MCF 10A (cell line): ENCODE measurements at regions not wholly inside any gene's neighbourhood (a gene's known extent, or its start where the extent isn't known, plus 50 kb on each side); places are given as distances from the start of the nearest gene placed in this dataset.

Source experiments
- BruUV-seq: library from RNA; stranded (reverse); fragments of 400-500 nt; replicated peaks from 2 replicates; lab custom pipeline; 2021; lab: Mats Ljungman, UMichigan
- CTCF ChIA-PET: fragments of 300-600 bp; sonication (Branson Sonifier 250); formaldehyde crosslinking; extraction: SDS; loops from one replicate; lab custom pipeline; 2021; ENCODE audit warnings: antibody characterized with exemption, inconsistent platforms; lab: Yijun Ruan, JAX
- POLR2A ChIA-PET: fragments of 300-600, 350-650 bp; sonication (Branson Sonifier 250); formaldehyde crosslinking; extraction: SDS; loops from one replicate; lab custom pipeline; 2020; ENCODE audit warnings: antibody characterized with exemption, inconsistent platforms; lab: Yijun Ruan, JAX
- DNase-seq: peaks from one replicate; pipeline ENCODE4 v3.0.0-alpha.2; 2018; ENCODE audit not compliant: unreplicated experiment
- H3K27ac Mint-ChIP-seq: one replicate; pipeline ENCODE4 v1.8.0; 2022; ENCODE audit warnings: mild to moderate bottlenecking, low read depth, mixed read lengths; ENCODE audit not compliant: unreplicated experiment
- H3K27me3 Mint-ChIP-seq: one replicate; pipeline ENCODE4 v1.8.0; 2022; ENCODE audit warnings: mixed read lengths; ENCODE audit not compliant: insufficient read depth, unreplicated experiment
- H3K36me3 Mint-ChIP-seq: one replicate; pipeline ENCODE4 v1.8.0; 2022; ENCODE audit warnings: mild to moderate bottlenecking, moderate library complexity, mixed read lengths; ENCODE audit not compliant: insufficient read depth, unreplicated experiment
- H3K4me1 Mint-ChIP-seq: one replicate; pipeline ENCODE4 v1.8.0; 2022; ENCODE audit warnings: mixed read lengths; ENCODE audit not compliant: insufficient read depth, unreplicated experiment
- H3K4me3 Mint-ChIP-seq: one replicate; pipeline ENCODE4 v1.8.0; 2022; ENCODE audit warnings: mild to moderate bottlenecking, moderate library complexity, mixed read lengths; ENCODE audit not compliant: unreplicated experiment
- H3K9me3 Mint-ChIP-seq: one replicate; pipeline ENCODE4 v1.8.0; 2022; ENCODE audit warnings: mixed read lengths; ENCODE audit not compliant: unreplicated experiment
- CTCF ChIP-seq: fragments of 200-600 bp; IDR thresholded peaks from one replicate; pipeline ENCODE4 v1.8.0; 2022; ENCODE audit warnings: antibody characterized with exemption, mild to moderate bottlenecking; ENCODE audit not compliant: unreplicated experiment
- intact Hi-C: fragments of 100-400 bp; cut with micrococcal nuclease; formaldehyde crosslinking; loops from 2 replicates; pipeline ENCODE4 v1.14.1; 2022

- no peak for DNase-seq
- TF ChIP-seq CTCF: no peak
- H3K9me3 Mint-ChIP-seq: no peaks in the 10 kb centered on the region
- H3K4me3 Mint-ChIP-seq: no peak overlapping the region
- no peaks in the 10 kb centered on the region for H3K27me3 Mint-ChIP-seq
- ChIA-PET CTCF (no interaction called here), POLR2A (no interaction called here)
- no peak overlapping the region for H3K27ac Mint-ChIP-seq
- intact Hi-C loops: no loop called here
- no peaks in the 10 kb centered on the region for H3K36me3 Mint-ChIP-seq
- no peaks in the 10 kb centered on the region for H3K4me1 Mint-ChIP-seq
- no TSS peak for BruUV-seq
These were observed 155.4 kb downstream of the MED10 start for GRCh38 chr5:6222899-6223298.

GRCh38 chr5:6222121-6222520 lies 156.2 kb downstream of the MED10 start:
- H3K27ac Mint-ChIP-seq: no peak overlapping the region
- H3K4me3 Mint-ChIP-seq: no peak overlapping the region
- POLR2A ChIA-PET: no interaction called here
- TF ChIP-seq CTCF: no peak
- no peaks in the 10 kb centered on the region for H3K4me1 Mint-ChIP-seq
- no TSS peak for BruUV-seq
- H3K9me3 Mint-ChIP-seq: no peaks in the 10 kb centered on the region
- CTCF ChIA-PET: interaction anchor here (0.6 kb wide), 1 partner anchor 106 kb away, joined by 5 read pairs; no protein-coding TSS in a partner anchor
- DNase-seq: no peak
- no peaks in the 10 kb centered on the region for H3K27me3 Mint-ChIP-seq
- H3K36me3 Mint-ChIP-seq: no peaks in the 10 kb centered on the region
- intact Hi-C loops: no loop called here

GRCh38 chr5:6221141-6221626 lies 157.2 kb downstream of the MED10 start:
- no peak overlapping the region for H3K27ac Mint-ChIP-seq
- no TSS peak for BruUV-seq
- peaks cover 5% of the 10 kb centered on the region for H3K27me3 Mint-ChIP-seq
- H3K36me3 Mint-ChIP-seq: no peaks in the 10 kb centered on the region
- ChIA-PET POLR2A (no interaction called here), CTCF (interaction anchor here (0.5 kb wide), 1 partner anchor 677 kb away, joined by 3 read pairs; no protein-coding TSS in a partner anchor)
- no peaks in the 10 kb centered on the region for H3K4me1 Mint-ChIP-seq
- H3K9me3 Mint-ChIP-seq: no peaks in the 10 kb centered on the region
- intact Hi-C loops: no loop called here
- no peak overlapping the region for H3K4me3 Mint-ChIP-seq
- TF ChIP-seq CTCF: no peak
- DNase-seq: no peak

- ChIA-PET POLR2A (no interaction called here), CTCF (interaction anchor here (0.5 kb wide), 1 partner anchor 677 kb away, joined by 3 read pairs; no protein-coding TSS in a partner anchor)
- Mint-ChIP-seq H3K9me3 (no peaks in the 10 kb centered on the region), H3K27me3 (peaks cover 12% of the 10 kb centered on the region), H3K36me3 (no peaks in the 10 kb centered on the region), H3K27ac (no peak overlapping the region), H3K4me3 (no peak overlapping the region), H3K4me1 (no peaks in the 10 kb centered on the region)
- TF ChIP-seq CTCF: no peak
- intact Hi-C loops: no loop called here
- no TSS peak for BruUV-seq
- DNase-seq: no peak
These were observed 157.8 kb downstream of the MED10 start for GRCh38 chr5:6220346-6221088.
